ENCODE measurements at regions not wholly inside any gene's neighbourhood (a gene's known extent, or its start where the extent isn't known, plus 50 kb on each side); places are given as distances from the start of the nearest gene placed in this dataset.

DNA sequence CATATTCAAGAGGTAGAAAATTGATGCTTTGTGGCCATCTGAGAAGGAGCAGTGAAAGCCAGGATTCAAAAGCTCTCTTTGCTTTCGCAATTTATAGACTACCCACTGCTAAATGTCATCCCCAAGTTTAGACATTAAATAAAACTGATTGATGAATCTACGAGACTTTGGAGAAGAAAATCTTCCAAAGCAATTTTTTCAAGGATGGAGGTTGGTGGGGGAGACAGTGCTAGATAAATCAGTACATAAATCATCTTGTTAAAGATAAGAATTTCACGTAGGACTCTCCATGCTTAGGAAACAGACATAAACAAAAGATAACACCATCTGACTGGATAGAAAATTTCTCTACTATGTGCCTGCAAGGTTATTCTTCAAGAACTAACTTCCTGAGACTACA, 147.6 kb upstream of the TIAM1 start:
- TF ChIP-seq GATA2 (IDR thresholded peaks at IDR 0.05; ENCODE audit: low read depth, low read length) (no peak), GATA3 (IDR thresholded peaks at IDR 0.05; ENCODE audit: low read depth, low read length) (no peak)

All from SH-SY5Y (cell line).